DMS153 (cell line): ENCODE measurements at regions not wholly inside any gene's neighbourhood (a gene's known extent, or its start where the extent isn't known, plus 50 kb on each side); places are given as distances from the start of the nearest gene placed in this dataset.

Experiments used
- DNase-seq: peaks from one replicate; lab custom pipeline; 2025; lab: John Stamatoyannopoulos, UW

- peak; percentile 22 for DNase-seq
Observed at GRCh38 chr4:122671919-122672490, 51.1 kb upstream of the IL21 start.

GRCh38 chr4:122673252-122673651 lies 52.4 kb upstream of the IL21 start:
- no peak for DNase-seq

GRCh38 chr4:122674371-122674770 lies 53.5 kb upstream of the IL21 start:
- DNase-seq: no peak

GRCh38 chr4:122679317-122679716 lies 53.2 kb upstream of the BBS12 start:
- DNase-seq: no peak

- DNase-seq: no peak
Observed at GRCh38 chr4:122679946-122680345, 52.6 kb upstream of the BBS12 start.

- DNase-seq: no peak
Observed at GRCh38 chr4:122681568-122681967, 50.9 kb upstream of the BBS12 start.
